Ascending aorta (tissue), 2 donors: ENCODE measurements at regions not wholly inside any gene's neighbourhood (a gene's known extent, or its start where the extent isn't known, plus 50 kb on each side); places are given as distances from the start of the nearest gene placed in this dataset.
A peak's percentile ranks its signal among the peaks of the same experiment; 100 is the strongest.

Source experiments
- DNase-seq, 2 donors: peaks; one replicate each; pipeline ENCODE4 v3.0.0-alpha.2; 2019; ENCODE audit warnings: low spot score in 2 of 2
- H3K27ac ChIP-seq, 2 donors: fragments of 200-600 bp; sonication (generic); one replicate each; pipeline ENCODE4 v1.5.1; 2016 to 2017; ENCODE audit warnings: mild to moderate bottlenecking in 1 of 2
- H3K27me3 ChIP-seq: fragments of 200-600 bp; sonication (generic); one replicate; pipeline ENCODE4 v1.5.1; 2017
- H3K36me3 ChIP-seq, 2 donors: fragments of 200-600 bp; sonication (generic); one replicate each; pipeline ENCODE4 v1.5.1; 2016
- H3K4me1 ChIP-seq, 2 donors: fragments of 200-600 bp; sonication (generic); one replicate each; pipeline ENCODE4 v1.5.1; 2016 to 2017; ENCODE audit warnings: mild to moderate bottlenecking in 1 of 2
- H3K4me3 ChIP-seq, 2 donors: fragments of 200-600 bp; sonication (generic); one replicate each; pipeline ENCODE4 v1.5.1; 2016 to 2017; ENCODE audit warnings: mild to moderate bottlenecking in 1 of 2
- H3K9me3 ChIP-seq, 2 donors: fragments of 200-600 bp; sonication (generic); one replicate each; pipeline ENCODE4 v1.5.1; 2016
- intact Hi-C: fragments of 100-400 bp; cut with DNase I; formaldehyde crosslinking; loops from one replicate; pipeline ENCODE4 v1.15.1; 2023
- TF ChIP-seq, protein P1 (sequence below), 3 experiments: fragments of 200-600 bp in 2 of 3; fragments of 450-650 bp in 1 of 3; sonication (generic) in 2 of 3; IDR thresholded peaks; one replicate each; pipeline ENCODE4 v1.5.1; 2016 to 2019; ENCODE audit warnings: antibody characterized with exemption in 3 of 3, mild to moderate bottlenecking in 1 of 3, moderate library complexity in 1 of 3

DNA sequence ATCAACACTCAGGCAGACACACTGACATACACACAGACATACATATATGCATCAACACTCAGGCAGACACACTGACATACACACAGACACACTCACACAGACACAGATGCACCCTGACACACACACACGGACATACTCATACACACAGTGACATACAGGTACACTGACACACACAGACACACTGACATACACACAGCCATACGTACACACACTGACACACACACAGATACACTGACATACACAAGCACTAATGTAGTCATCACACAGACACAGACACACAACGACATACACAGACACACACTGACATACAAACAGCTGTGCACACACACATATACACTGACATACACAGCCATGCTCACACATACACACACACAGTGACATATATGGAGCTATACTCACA, 131.0 kb upstream of the CSF3R start:
- intact Hi-C loops, result no loop called here
- no peaks in the 10 kb centered on the region for H3K27me3 ChIP-seq
- TF ChIP-seq, protein P1, sequence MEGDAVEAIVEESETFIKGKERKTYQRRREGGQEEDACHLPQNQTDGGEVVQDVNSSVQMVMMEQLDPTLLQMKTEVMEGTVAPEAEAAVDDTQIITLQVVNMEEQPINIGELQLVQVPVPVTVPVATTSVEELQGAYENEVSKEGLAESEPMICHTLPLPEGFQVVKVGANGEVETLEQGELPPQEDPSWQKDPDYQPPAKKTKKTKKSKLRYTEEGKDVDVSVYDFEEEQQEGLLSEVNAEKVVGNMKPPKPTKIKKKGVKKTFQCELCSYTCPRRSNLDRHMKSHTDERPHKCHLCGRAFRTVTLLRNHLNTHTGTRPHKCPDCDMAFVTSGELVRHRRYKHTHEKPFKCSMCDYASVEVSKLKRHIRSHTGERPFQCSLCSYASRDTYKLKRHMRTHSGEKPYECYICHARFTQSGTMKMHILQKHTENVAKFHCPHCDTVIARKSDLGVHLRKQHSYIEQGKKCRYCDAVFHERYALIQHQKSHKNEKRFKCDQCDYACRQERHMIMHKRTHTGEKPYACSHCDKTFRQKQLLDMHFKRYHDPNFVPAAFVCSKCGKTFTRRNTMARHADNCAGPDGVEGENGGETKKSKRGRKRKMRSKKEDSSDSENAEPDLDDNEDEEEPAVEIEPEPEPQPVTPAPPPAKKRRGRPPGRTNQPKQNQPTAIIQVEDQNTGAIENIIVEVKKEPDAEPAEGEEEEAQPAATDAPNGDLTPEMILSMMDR (IDR thresholded peaks at IDR 0.05), result no peak
- no peaks in the 10 kb centered on the region for H3K4me1 ChIP-seq
- no peak overlapping the region for H3K27ac ChIP-seq
- no peaks in the 10 kb centered on the region for H3K9me3 ChIP-seq
- H3K36me3 ChIP-seq, result no peaks in the 10 kb centered on the region
- H3K4me3 ChIP-seq, result no peak overlapping the region
- DNase-seq, result no peak

DNA sequence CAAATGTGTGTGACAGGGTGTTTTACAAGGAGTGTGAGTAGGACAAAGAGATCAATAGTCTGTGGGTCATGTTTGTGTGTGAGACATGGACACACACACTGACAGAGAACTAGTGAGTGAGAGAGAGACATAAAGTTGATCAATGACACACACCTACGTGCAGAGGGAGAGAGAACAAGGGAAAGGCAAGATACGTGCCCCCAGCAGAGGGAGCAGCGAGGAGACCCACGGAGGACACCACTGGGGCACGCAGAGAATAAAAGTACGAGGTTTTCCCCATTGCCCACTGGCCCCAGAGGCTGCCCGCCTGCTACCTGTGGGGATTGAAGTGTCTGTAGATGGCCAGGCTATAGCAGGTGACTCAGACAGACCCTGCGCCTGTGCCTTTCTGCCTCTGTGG, 130.2 kb upstream of the CSF3R start:
- TF ChIP-seq, protein P1 (IDR thresholded peaks at IDR 0.05), result no peak
- intact Hi-C loops, result no loop called here
- H3K4me3 ChIP-seq, result no peak overlapping the region
- no peaks in the 10 kb centered on the region for H3K27me3 ChIP-seq
- H3K27ac ChIP-seq, result no peak overlapping the region
- no peaks in the 10 kb centered on the region for H3K4me1 ChIP-seq
- no peaks in the 10 kb centered on the region for H3K36me3 ChIP-seq
- no peaks in the 10 kb centered on the region for H3K9me3 ChIP-seq
- DNase-seq, result no peak

DNA sequence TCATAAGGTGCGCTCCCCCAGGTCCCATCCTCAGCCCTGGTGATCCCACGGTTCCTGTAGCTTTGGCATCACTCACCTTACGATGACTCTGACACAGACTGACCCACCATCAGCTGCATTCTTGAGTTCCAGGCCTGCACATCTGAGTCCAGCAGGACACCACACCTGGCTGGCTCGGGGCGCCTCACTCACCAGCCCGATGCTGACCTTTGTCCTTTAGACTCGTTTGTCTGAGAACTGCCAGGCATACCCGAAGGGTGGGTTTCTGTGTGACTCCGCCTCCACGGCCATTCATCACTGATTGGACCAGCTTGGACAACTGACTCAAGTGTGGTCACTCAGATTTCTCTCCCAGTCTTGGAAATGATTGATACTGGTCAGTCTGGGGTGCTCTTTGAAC, 129.4 kb upstream of the CSF3R start:
- Histone ChIP-seq H3K4me1 (no peaks in the 10 kb centered on the region), H3K27me3 (no peaks in the 10 kb centered on the region), H3K9me3 (no peaks in the 10 kb centered on the region), H3K4me3 (no peak overlapping the region), H3K27ac (no peak overlapping the region), H3K36me3 (no peaks in the 10 kb centered on the region)
- TF ChIP-seq, protein P1 (IDR thresholded peaks at IDR 0.05), result no peak
- intact Hi-C loops, result no loop called here
- no peak for DNase-seq

DNA sequence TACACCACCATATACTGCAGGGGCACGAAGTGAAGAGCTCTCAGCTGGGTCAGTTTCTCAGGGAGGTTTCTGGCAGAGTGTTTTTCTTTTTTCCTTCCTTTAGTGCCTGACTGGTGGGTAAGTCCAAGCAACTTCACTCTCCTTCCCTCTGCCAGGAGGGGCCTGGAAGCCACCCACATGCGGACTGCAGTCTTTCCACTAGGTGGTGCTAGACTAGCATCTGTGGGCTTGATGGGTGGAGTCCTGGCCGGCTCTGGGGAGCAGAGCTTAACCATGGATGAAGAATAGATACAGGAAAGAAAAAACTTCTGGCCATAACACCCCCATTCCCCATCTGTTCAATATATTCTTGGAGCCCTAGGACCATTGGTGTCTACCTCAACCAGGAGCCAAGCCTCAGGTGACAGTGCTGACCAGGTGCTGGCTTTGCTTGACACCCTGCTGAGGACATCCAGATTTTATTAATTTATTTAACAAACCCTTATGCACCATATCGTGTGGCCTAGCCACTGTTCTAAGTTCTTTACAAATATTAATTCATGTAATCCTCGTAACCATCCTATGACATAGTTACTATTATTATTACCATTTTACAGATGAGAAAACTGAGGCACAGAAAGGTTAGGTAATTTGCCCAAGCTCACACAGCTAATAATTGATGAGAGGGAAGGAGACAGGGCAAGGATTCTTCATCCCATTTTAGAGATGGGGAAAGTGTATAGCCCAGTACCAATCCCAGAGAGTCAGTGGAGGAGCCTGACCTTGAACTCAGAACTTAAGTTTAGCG, 126.7 kb upstream of the CSF3R start:
- Histone ChIP-seq H3K4me3 (no peak overlapping the region), H3K36me3 (no peaks in the 10 kb centered on the region), H3K27me3 (no peaks in the 10 kb centered on the region), H3K9me3 (no peaks in the 10 kb centered on the region), H3K27ac (no peak overlapping the region), H3K4me1 (no peaks in the 10 kb centered on the region)
- no peak for DNase-seq
- TF ChIP-seq, protein P1 (IDR thresholded peaks at IDR 0.05), result peak in 1 of 3 experiments; percentile 33
- intact Hi-C loops, result no loop called here

DNA sequence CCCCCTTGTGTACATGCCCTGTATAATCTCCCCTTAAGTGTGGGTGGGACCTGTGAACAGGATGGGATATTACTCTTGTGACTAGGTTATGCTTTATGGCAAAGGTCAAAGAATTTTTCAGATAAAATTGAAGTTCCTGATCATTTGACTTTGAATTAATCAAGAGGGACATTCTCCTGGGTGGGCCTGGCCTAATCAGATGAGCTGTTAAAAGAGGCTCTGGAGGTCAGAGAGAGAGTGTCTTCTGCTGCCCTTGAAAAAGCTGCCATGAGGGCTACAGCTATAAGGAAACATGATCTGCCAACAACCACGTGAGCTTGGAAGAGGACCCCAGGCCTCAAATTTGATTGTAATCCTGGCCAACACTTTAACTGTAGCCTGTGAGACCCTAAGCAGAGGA, 125.6 kb upstream of the CSF3R start:
- TF ChIP-seq, protein P1 (IDR thresholded peaks at IDR 0.05), result no peak
- Histone ChIP-seq H3K27ac (no peak overlapping the region), H3K4me3 (no peak overlapping the region), H3K27me3 (no peaks in the 10 kb centered on the region), H3K36me3 (no peaks in the 10 kb centered on the region), H3K9me3 (no peaks in the 10 kb centered on the region), H3K4me1 (no peaks in the 10 kb centered on the region)
- intact Hi-C loops, result no loop called here
- DNase-seq, result no peak

DNA sequence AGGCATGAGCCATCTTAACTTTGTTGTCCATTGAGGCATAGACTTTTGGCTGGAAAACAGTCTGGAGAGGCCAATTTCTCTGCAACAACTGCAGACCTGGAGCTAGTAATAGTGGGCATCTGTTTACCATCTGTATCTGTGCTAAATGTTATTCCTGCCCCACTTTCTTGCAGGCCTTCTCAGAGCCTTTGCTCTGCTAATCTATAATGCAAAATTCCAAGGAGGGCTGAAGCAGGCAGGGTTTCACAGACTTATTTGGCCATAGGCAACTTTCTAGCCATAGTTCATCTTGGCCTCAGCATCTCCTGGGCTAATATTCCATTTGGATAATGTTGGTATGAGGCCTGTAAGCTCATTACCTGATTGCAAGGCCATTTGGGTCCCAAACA, 124.5 kb upstream of the CSF3R start:
- Histone ChIP-seq H3K4me3 (no peak overlapping the region), H3K27me3 (no peaks in the 10 kb centered on the region), H3K27ac (no peak overlapping the region), H3K36me3 (no peaks in the 10 kb centered on the region), H3K9me3 (no peaks in the 10 kb centered on the region), H3K4me1 (no peaks in the 10 kb centered on the region)
- DNase-seq, result no peak
- TF ChIP-seq, protein P1 (IDR thresholded peaks at IDR 0.05), result no peak
- intact Hi-C loops, result no loop called here
